AML-193 (cell line): ENCODE measurements at regions not wholly inside any gene's neighbourhood (a gene's known extent, or its start where the extent isn't known, plus 50 kb on each side); places are given as distances from the start of the nearest gene placed in this dataset.
"Not testable (repeated sequence)": the region's sequence is repeated elsewhere in the genome, so short reads cannot be mapped to it uniquely, and the experiment has no call there.

ENCODE experiments used
- DNase-seq, 2 experiments: peaks; one replicate each; lab custom pipeline; 2025; lab: John Stamatoyannopoulos, UW

GRCh38 chr5:28403846-28404245 lies 1365.5 kb upstream of the CDH9 start:
- DNase-seq: no peak

- no peak for DNase-seq
Observed at GRCh38 chr5:28402590-28403301, 1364.4 kb upstream of the CDH9 start.

GRCh38 chr5:28400076-28400475 lies 1361.7 kb upstream of the CDH9 start:
- DNase-seq: no peak

- no peak for DNase-seq
Observed at GRCh38 chr5:28399211-28399610, 1360.8 kb upstream of the CDH9 start.

- no peak for DNase-seq
Observed at GRCh38 chr5:28398185-28398584, 1359.8 kb upstream of the CDH9 start.

GRCh38 chr5:28397502-28397941 lies 1359.1 kb upstream of the CDH9 start:
- no peak for DNase-seq

GRCh38 chr5:28391277-28391676 lies 1352.9 kb upstream of the CDH9 start:
- no peak for DNase-seq

GRCh38 chr5:28390341-28390740 lies 1352.0 kb upstream of the CDH9 start:
- no peak for DNase-seq

- DNase-seq: not testable (repeated sequence)
Observed at GRCh38 chr5:28389727-28390126, 1351.3 kb upstream of the CDH9 start.

GRCh38 chr5:28388428-28388827 lies 1350.0 kb upstream of the CDH9 start:
- DNase-seq: no peak

- no peak for DNase-seq
Observed at GRCh38 chr5:28386712-28387111, 1348.3 kb upstream of the CDH9 start.

- no peak for DNase-seq
Observed at GRCh38 chr5:28380167-28380566, 1341.8 kb upstream of the CDH9 start.

- no peak for DNase-seq
Observed at GRCh38 chr5:28374492-28374967, 1336.1 kb upstream of the CDH9 start.

- DNase-seq: no peak
Observed at GRCh38 chr5:28370896-28371295, 1332.5 kb upstream of the CDH9 start.

GRCh38 chr5:28369418-28369817 lies 1331.0 kb upstream of the CDH9 start:
- no peak for DNase-seq

- DNase-seq: no peak
Observed at GRCh38 chr5:28355831-28356230, 1317.4 kb upstream of the CDH9 start.

- no peak for DNase-seq
Observed at GRCh38 chr5:28346696-28347095, 1308.3 kb upstream of the CDH9 start.

GRCh38 chr5:28344836-28345433 lies 1306.5 kb upstream of the CDH9 start:
- peak; percentile 42 to 56 for DNase-seq

- no peak for DNase-seq
Observed at GRCh38 chr5:28329176-28329575, 1290.8 kb upstream of the CDH9 start.

GRCh38 chr5:28328681-28329080 lies 1290.3 kb upstream of the CDH9 start:
- no peak for DNase-seq

GRCh38 chr5:28324174-28324573 lies 1285.8 kb upstream of the CDH9 start:
- DNase-seq: no peak

GRCh38 chr5:28313953-28314352 lies 1275.6 kb upstream of the CDH9 start:
- DNase-seq: no peak

GRCh38 chr5:28313321-28313951 lies 1275.0 kb upstream of the CDH9 start:
- DNase-seq: no peak
